ENCODE measurements at regions not wholly inside any gene's neighbourhood (a gene's known extent, or its start where the extent isn't known, plus 50 kb on each side); places are given as distances from the start of the nearest gene placed in this dataset.

DNA sequence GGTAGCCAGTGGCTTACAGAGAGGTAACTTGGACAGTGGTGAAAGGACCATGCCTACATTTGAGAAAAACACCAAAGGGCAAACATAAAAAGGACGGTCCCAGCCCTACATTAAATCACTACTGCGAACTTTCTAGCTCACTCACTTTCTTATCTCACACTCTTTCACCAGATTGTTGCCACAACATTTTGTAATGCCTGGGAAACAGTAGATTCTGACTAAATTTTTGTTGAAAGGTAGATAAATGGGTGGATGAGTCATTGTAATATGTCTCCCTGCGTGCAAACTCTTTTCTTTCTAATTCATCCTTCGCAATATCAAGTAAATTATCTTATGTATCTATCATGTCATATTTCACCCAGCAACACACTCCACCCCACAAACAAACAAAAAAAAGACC is 192.2 kb downstream of the IRS1 start:
- H3K9ac ChIP-seq (ENCODE audit: extremely low read depth, insufficient read length, low read length), result no peak overlapping the region
- TF ChIP-seq, protein P1, sequence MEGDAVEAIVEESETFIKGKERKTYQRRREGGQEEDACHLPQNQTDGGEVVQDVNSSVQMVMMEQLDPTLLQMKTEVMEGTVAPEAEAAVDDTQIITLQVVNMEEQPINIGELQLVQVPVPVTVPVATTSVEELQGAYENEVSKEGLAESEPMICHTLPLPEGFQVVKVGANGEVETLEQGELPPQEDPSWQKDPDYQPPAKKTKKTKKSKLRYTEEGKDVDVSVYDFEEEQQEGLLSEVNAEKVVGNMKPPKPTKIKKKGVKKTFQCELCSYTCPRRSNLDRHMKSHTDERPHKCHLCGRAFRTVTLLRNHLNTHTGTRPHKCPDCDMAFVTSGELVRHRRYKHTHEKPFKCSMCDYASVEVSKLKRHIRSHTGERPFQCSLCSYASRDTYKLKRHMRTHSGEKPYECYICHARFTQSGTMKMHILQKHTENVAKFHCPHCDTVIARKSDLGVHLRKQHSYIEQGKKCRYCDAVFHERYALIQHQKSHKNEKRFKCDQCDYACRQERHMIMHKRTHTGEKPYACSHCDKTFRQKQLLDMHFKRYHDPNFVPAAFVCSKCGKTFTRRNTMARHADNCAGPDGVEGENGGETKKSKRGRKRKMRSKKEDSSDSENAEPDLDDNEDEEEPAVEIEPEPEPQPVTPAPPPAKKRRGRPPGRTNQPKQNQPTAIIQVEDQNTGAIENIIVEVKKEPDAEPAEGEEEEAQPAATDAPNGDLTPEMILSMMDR (conservative IDR thresholded peaks at IDR 0.05), result no peak
- no peak overlapping the region for H2BK5ac ChIP-seq (ENCODE audit: insufficient read length, low read length)
- no CpG with 5 or more reads among the region's 4 CpGs for WGBS (ENCODE audit: extremely low coverage, insufficient read length, low lambda C conversion rate)
- Mint-ChIP-seq H3K4me3 (no peak overlapping the region), H3K27me3 (ENCODE audit: low read depth) (no peaks in the 10 kb centered on the region; the same call in 1 of the 2 replicates), H3K9me3 (no peaks in the 10 kb centered on the region), H3K27ac (no peak overlapping the region), H3K4me1 (no peaks in the 10 kb centered on the region), H3K36me3 (ENCODE audit: insufficient read depth in 1 of 3, low read depth in 3 of 3) (no peaks in the 10 kb centered on the region)
- no peak for DNase-seq
- no peak overlapping the region for H2BK15ac ChIP-seq (ENCODE audit: low read depth, low read length)
- no peaks in the 10 kb centered on the region for H4K20me1 ChIP-seq (ENCODE audit: control insufficient read depth, insufficient read depth, insufficient read length)
- no peaks in the 10 kb centered on the region for H3K4me1 ChIP-seq (ENCODE audit: insufficient read depth, low read length)
- no peak overlapping the region for H3K27ac ChIP-seq (ENCODE audit: insufficient read length, low read depth, low read length)
- H3K4me2 ChIP-seq (ENCODE audit: insufficient read depth, insufficient read length, low read length), result no peak overlapping the region
- no peaks in the 10 kb centered on the region for H3K79me2 ChIP-seq (ENCODE audit: insufficient read depth, low read length)
- H3K4ac ChIP-seq (ENCODE audit: low read depth, low read length), result no peak overlapping the region
- no peak overlapping the region for H4K8ac ChIP-seq (replicated peaks; ENCODE audit: insufficient read length, low read depth, low read length)
- H4K91ac ChIP-seq (ENCODE audit: insufficient read length, low read depth, low read length), result no peak overlapping the region
- no peaks in the 10 kb centered on the region for H3K9me3 ChIP-seq (ENCODE audit: control insufficient read depth, low read depth, low read length)
- H3K79me1 ChIP-seq (ENCODE audit: insufficient read depth, low read depth, low read length, poor library complexity, severe bottlenecking), result no peaks in the 10 kb centered on the region
- H3K56ac ChIP-seq (ENCODE audit: insufficient read length, low read depth, low read length), result no peak overlapping the region
- no peak overlapping the region for H3K23ac ChIP-seq (ENCODE audit: insufficient read length, low read depth, low read length)
- no peak overlapping the region for H2BK120ac ChIP-seq (ENCODE audit: low read depth, low read length, poor library complexity, severe bottlenecking)
- no peak overlapping the region for H2BK20ac ChIP-seq (ENCODE audit: low read depth, low read length, poor library complexity, severe bottlenecking)
- no peak overlapping the region for H2AFZ ChIP-seq (ENCODE audit: low read length)
- H3K18ac ChIP-seq (ENCODE audit: insufficient read length, low read depth, low read length), result no peak overlapping the region
- H2BK12ac ChIP-seq (ENCODE audit: insufficient read length, low read depth, low read length), result no peak overlapping the region
- H3T11ph ChIP-seq (ENCODE audit: low read length), result no peak overlapping the region
- H3K23me2 ChIP-seq (ENCODE audit: insufficient read length, low read depth, low read length, poor library complexity, severe bottlenecking), result no peaks in the 10 kb centered on the region
- H2AK5ac ChIP-seq (ENCODE audit: insufficient read length, low read length), result no peak overlapping the region
- no peak overlapping the region for H4K5ac ChIP-seq (ENCODE audit: insufficient read length, low read depth, low read length)
- no peaks in the 10 kb centered on the region for H3K27me3 ChIP-seq (ENCODE audit: insufficient read depth, low read length)
- no peak overlapping the region for H3K14ac ChIP-seq (ENCODE audit: insufficient read depth, low read length)

Data from H9 (cell line).